ENCODE measurements at regions not wholly inside any gene's neighbourhood (a gene's known extent, or its start where the extent isn't known, plus 50 kb on each side); places are given as distances from the start of the nearest gene placed in this dataset.

DNA sequence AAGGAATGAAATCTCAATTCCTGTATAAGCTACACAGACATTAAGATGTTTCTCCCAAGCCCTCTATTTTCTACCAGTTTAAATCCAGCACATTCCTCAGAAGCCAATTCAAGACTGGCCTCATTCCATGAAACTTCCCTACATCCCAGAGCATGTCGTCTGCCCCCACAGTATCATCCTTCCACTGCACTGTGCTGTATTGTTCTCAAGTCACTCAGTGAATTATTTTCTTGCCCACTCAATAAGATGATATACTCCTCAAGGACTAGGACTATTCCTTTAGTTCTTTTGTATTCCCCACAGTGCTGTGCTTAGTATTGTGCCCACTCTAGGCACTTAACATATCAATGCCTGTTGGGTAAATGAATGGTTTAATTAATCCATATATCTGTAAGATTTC, 203.1 kb upstream of the BLID start:
- H3K36me3 ChIP-seq (ENCODE audit: insufficient read depth, low read length), result no peaks in the 10 kb centered on the region
- DNase-seq, result no peak
- no peaks in the 10 kb centered on the region for H3K4me1 ChIP-seq (ENCODE audit: low read length)
- no peaks in the 10 kb centered on the region for H3K9me3 ChIP-seq (ENCODE audit: low read length)
- no peak overlapping the region for H3K4me3 ChIP-seq (ENCODE audit: low read length)
- H4K20me1 ChIP-seq (ENCODE audit: insufficient read depth, low read depth, low read length), result no peaks in the 10 kb centered on the region
- no peak overlapping the region for H2AFZ ChIP-seq (ENCODE audit: low read length)
- H3K27ac ChIP-seq (ENCODE audit: low read length), result no peak overlapping the region
- no peaks in the 10 kb centered on the region for H3K9me2 ChIP-seq (replicated peaks; ENCODE audit: insufficient read depth, low read length)
- H3K4me2 ChIP-seq (ENCODE audit: low read depth, low read length, poor library complexity, severe bottlenecking), result no peak overlapping the region
- H3K79me2 ChIP-seq (ENCODE audit: low read length), result no peaks in the 10 kb centered on the region
- no peaks in the 10 kb centered on the region for H3K27me3 ChIP-seq (ENCODE audit: low read length)
- no peak overlapping the region for H3K9ac ChIP-seq (ENCODE audit: low read length)

DNA sequence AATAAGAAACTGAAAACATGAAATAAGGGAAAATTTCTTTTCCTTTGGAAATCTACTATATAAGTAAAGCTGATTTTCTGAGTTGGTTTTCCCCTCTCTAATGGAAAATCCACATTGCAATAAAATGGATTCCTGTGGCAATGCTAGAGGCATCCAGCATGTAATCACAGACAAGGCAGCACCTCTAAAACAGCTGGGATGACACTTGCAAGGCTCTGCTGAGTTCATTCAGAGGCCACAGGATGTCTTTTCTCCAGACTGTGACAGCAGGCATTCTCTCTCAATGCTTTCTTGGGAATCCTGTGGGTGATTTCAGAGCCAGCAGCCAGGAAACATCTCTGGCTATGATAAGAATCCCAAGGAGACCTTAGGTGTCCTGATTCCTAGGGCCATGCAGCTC, 201.3 kb upstream of the BLID start:
- Histone ChIP-seq H3K79me2 (ENCODE audit: low read length) (no peaks in the 10 kb centered on the region), H3K4me3 (ENCODE audit: low read length) (no peak overlapping the region), H3K4me1 (ENCODE audit: low read length) (no peaks in the 10 kb centered on the region), H3K27ac (ENCODE audit: low read length) (no peak overlapping the region), H3K9me2 (replicated peaks; ENCODE audit: insufficient read depth, low read length) (no peaks in the 10 kb centered on the region), H3K4me2 (ENCODE audit: low read depth, low read length, poor library complexity, severe bottlenecking) (no peak overlapping the region), H2AFZ (ENCODE audit: low read length) (no peak overlapping the region), H4K20me1 (ENCODE audit: insufficient read depth, low read depth, low read length) (no peaks in the 10 kb centered on the region), H3K9me3 (ENCODE audit: low read length) (no peaks in the 10 kb centered on the region), H3K9ac (ENCODE audit: low read length) (no peak overlapping the region), H3K36me3 (ENCODE audit: insufficient read depth, low read length) (no peaks in the 10 kb centered on the region), H3K27me3 (ENCODE audit: low read length) (no peaks in the 10 kb centered on the region)
- no peak for DNase-seq

DNA sequence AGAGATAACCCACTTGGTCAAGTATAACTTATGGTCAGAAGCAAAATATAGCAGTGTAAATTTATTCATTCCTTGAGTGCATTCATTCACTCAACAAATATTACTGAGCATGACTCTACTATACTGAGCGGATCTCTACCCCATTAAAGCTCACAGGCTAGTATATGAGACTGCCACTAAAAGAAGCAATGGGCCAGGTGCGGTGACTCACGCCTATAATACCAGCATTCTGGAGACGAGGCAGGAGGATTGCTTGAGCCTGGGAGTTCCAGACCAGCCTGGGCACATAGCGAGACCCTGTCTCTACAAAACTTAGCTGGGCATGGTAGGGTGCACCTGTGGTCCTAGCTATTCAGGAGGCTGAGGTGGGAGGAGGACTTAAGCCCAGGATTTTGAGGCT, 197.6 kb upstream of the BLID start:
- DNase-seq, result no peak
- no peaks in the 10 kb centered on the region for H3K4me1 ChIP-seq (ENCODE audit: low read length)
- H3K4me3 ChIP-seq (ENCODE audit: low read length), result no peak overlapping the region
- no peaks in the 10 kb centered on the region for H4K20me1 ChIP-seq (ENCODE audit: insufficient read depth, low read depth, low read length)
- no peaks in the 10 kb centered on the region for H3K9me2 ChIP-seq (replicated peaks; ENCODE audit: insufficient read depth, low read length)
- H3K79me2 ChIP-seq (ENCODE audit: low read length), result no peaks in the 10 kb centered on the region
- no peak overlapping the region for H3K27ac ChIP-seq (ENCODE audit: low read length)
- no peaks in the 10 kb centered on the region for H3K27me3 ChIP-seq (ENCODE audit: low read length)
- H3K9ac ChIP-seq (ENCODE audit: low read length), result no peak overlapping the region
- no peaks in the 10 kb centered on the region for H3K9me3 ChIP-seq (ENCODE audit: low read length)
- no peak overlapping the region for H3K4me2 ChIP-seq (ENCODE audit: low read depth, low read length, poor library complexity, severe bottlenecking)
- no peaks in the 10 kb centered on the region for H3K36me3 ChIP-seq (ENCODE audit: insufficient read depth, low read length)
- H2AFZ ChIP-seq (ENCODE audit: low read length), result no peak overlapping the region

DNA sequence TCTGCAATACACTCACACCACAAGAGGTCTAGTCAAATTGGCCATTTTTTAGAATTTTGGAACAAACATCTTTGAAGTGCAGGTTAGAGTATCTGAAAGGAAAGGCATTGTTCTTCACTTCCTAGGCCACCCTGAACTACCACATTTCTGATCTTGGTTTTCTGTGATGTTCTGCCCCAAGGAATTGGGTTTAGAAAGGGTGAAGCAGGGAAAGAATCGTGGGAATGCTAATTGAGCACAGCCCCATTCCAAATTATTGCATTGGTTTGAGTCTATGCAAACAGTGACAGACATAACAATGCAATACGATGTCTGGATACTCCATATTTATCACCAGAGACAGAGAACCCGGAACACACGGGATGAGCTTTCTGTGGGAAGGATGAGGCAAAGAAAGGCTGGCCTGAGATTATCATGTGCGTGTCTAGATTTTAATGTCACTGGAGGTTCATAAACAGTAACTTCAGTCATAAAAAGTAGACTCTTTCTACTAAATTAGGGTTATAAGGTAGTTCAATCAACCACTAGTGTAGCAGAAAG, 195.3 kb upstream of the BLID start:
- H3K36me3 ChIP-seq (ENCODE audit: insufficient read depth, low read length), result no peaks in the 10 kb centered on the region
- no peak for DNase-seq
- H3K27me3 ChIP-seq (ENCODE audit: low read length), result no peaks in the 10 kb centered on the region
- no peaks in the 10 kb centered on the region for H3K9me2 ChIP-seq (replicated peaks; ENCODE audit: insufficient read depth, low read length)
- H3K79me2 ChIP-seq (ENCODE audit: low read length), result no peaks in the 10 kb centered on the region
- H3K9me3 ChIP-seq (ENCODE audit: low read length), result no peaks in the 10 kb centered on the region
- no peaks in the 10 kb centered on the region for H3K4me1 ChIP-seq (ENCODE audit: low read length)
- no peaks in the 10 kb centered on the region for H4K20me1 ChIP-seq (ENCODE audit: insufficient read depth, low read depth, low read length)
- H3K4me2 ChIP-seq (ENCODE audit: low read depth, low read length, poor library complexity, severe bottlenecking), result no peak overlapping the region
- H3K4me3 ChIP-seq (ENCODE audit: low read length), result no peak overlapping the region
- H3K27ac ChIP-seq (ENCODE audit: low read length), result no peak overlapping the region
- H2AFZ ChIP-seq (ENCODE audit: low read length), result no peak overlapping the region
- no peak overlapping the region for H3K9ac ChIP-seq (ENCODE audit: low read length)

DNA sequence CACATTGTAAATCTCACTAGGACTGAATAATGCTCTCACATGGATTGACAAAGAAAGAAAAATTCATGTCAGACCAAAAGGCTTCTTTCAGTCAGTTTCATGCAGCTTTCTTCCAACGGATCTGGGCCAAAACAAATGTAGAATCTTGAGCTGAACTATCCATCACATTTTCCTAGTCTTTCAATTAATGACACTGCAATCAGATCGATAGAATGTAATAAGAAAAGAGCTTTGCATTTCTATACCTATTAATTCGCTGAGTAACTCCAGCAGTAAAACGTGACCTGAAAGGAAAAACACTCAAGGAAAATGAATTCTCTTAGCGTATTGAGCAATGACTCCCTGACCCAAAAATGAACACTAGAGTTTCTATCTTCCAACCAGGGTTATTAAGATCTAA, 194.8 kb upstream of the BLID start:
- Histone ChIP-seq H3K79me2 (ENCODE audit: low read length) (no peaks in the 10 kb centered on the region), H3K36me3 (ENCODE audit: insufficient read depth, low read length) (no peaks in the 10 kb centered on the region), H3K9me3 (ENCODE audit: low read length) (no peaks in the 10 kb centered on the region), H3K9me2 (replicated peaks; ENCODE audit: insufficient read depth, low read length) (no peaks in the 10 kb centered on the region), H3K27me3 (ENCODE audit: low read length) (no peaks in the 10 kb centered on the region), H3K4me1 (ENCODE audit: low read length) (no peaks in the 10 kb centered on the region), H3K9ac (ENCODE audit: low read length) (no peak overlapping the region), H2AFZ (ENCODE audit: low read length) (no peak overlapping the region), H3K4me3 (ENCODE audit: low read length) (no peak overlapping the region), H3K4me2 (ENCODE audit: low read depth, low read length, poor library complexity, severe bottlenecking) (no peak overlapping the region), H3K27ac (ENCODE audit: low read length) (no peak overlapping the region), H4K20me1 (ENCODE audit: insufficient read depth, low read depth, low read length) (no peaks in the 10 kb centered on the region)
- no peak for DNase-seq

DNA sequence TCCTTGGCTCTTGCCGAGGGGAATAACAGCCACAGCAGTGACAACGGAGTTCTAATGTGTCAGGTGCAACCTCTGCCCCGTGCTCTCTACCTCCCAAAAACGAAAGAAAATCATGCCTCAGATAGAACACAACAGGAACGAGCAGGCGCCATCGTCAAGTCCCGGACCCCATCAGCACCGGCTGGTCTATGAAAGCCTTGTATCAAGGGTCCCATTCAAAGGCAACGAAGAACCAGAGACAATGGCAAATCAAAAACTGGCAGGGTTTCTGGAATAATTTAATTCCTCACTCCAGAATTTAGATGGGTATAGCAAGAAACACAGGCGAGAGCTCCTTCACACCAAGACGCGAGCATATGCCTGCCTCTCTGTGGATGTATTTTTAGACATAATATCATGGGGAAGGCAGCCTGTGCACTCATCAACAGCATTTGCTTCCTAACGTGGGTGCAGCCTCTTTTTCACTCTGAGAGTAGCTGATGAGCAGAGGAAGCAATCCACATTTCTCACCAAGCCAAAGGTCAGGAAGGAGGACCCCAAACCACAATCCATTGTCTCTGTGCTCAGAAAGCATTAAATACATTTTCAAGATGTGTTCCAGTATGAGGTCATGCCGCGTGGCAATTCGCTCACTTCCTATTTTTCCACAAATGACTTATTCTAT, 193.4 kb upstream of the BLID start:
- no peaks in the 10 kb centered on the region for H3K36me3 ChIP-seq (ENCODE audit: insufficient read depth, low read length)
- H3K27ac ChIP-seq (ENCODE audit: low read length), result no peak overlapping the region

DNA sequence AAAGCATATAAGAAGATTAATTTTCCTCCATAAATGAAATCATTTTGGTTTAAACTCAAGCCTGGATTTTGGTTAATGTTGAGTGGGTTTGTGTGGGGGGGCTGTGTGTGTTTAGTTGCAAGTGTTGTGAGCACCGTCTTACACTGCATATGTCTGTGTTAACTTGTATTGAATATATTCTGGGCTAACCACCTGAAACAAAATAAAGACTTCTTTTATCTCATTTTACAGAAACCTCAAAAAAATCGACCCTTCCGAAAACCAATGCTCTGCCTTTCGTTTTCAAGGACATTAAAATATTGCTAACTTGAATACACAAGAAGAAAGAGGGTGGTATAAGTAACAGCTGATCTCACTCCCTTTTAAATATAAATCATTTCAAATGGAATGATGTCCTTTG, 192.2 kb upstream of the BLID start:
- no peak for DNase-seq
- Histone ChIP-seq H3K27ac (ENCODE audit: low read length) (no peak overlapping the region), H4K20me1 (ENCODE audit: insufficient read depth, low read depth, low read length) (no peaks in the 10 kb centered on the region), H3K4me3 (ENCODE audit: low read length) (no peak overlapping the region), H3K9me2 (replicated peaks; ENCODE audit: insufficient read depth, low read length) (no peaks in the 10 kb centered on the region), H3K4me1 (ENCODE audit: low read length) (no peaks in the 10 kb centered on the region), H3K4me2 (ENCODE audit: low read depth, low read length, poor library complexity, severe bottlenecking) (no peak overlapping the region), H3K9ac (ENCODE audit: low read length) (no peak overlapping the region), H3K27me3 (ENCODE audit: low read length) (no peaks in the 10 kb centered on the region), H3K36me3 (ENCODE audit: insufficient read depth, low read length) (no peaks in the 10 kb centered on the region), H3K9me3 (ENCODE audit: low read length) (no peaks in the 10 kb centered on the region), H2AFZ (ENCODE audit: low read length) (no peak overlapping the region), H3K79me2 (ENCODE audit: low read length) (no peaks in the 10 kb centered on the region)

More for the DNA sequence above, 193.4 kb upstream of the BLID start:
- DNase-seq, result no peak
- no peak overlapping the region for H3K4me2 ChIP-seq (ENCODE audit: low read depth, low read length, poor library complexity, severe bottlenecking)
- H2AFZ ChIP-seq (ENCODE audit: low read length), result no peak overlapping the region
- H3K27me3 ChIP-seq (ENCODE audit: low read length), result no peaks in the 10 kb centered on the region
- H4K20me1 ChIP-seq (ENCODE audit: insufficient read depth, low read depth, low read length), result no peaks in the 10 kb centered on the region
- no peak overlapping the region for H3K4me3 ChIP-seq (ENCODE audit: low read length)
- H3K9me3 ChIP-seq (ENCODE audit: low read length), result no peaks in the 10 kb centered on the region
- no peaks in the 10 kb centered on the region for H3K4me1 ChIP-seq (ENCODE audit: low read length)
- no peaks in the 10 kb centered on the region for H3K9me2 ChIP-seq (replicated peaks; ENCODE audit: insufficient read depth, low read length)
- H3K79me2 ChIP-seq (ENCODE audit: low read length), result no peaks in the 10 kb centered on the region
- H3K9ac ChIP-seq (ENCODE audit: low read length), result no peak overlapping the region

DNA sequence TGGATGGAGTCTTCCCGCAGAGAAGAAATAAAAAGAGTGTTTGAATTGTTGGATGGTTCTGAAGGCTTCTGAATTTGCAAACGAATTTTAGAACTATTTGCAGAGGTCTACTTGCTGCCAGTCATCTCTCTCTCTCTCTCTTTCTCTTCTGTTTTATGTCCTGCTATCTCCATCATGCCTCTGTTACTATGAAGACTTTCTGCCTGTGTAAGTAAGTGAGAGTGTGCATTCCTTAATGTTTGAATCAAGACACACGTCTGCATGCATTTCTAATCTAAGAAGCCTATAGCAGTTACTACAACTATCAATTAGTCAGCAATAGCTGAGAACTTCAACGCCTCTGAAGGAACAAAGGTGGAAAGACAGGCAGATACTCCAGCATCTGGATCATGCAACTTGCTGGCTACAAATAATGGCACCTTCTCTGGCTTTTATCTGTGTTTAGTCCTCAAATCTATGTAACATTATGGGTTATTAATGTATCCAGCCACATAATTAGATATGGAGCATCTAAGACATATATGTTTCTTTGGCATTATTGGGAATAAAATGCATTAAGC, 191.5 kb upstream of the BLID start:
- no peaks in the 10 kb centered on the region for H3K9me3 ChIP-seq (ENCODE audit: low read length)
- H3K4me3 ChIP-seq (ENCODE audit: low read length), result no peak overlapping the region
- H3K27ac ChIP-seq (ENCODE audit: low read length), result no peak overlapping the region
- no peak overlapping the region for H3K4me2 ChIP-seq (ENCODE audit: low read depth, low read length, poor library complexity, severe bottlenecking)
- H3K9ac ChIP-seq (ENCODE audit: low read length), result no peak overlapping the region
- H3K27me3 ChIP-seq (ENCODE audit: low read length), result no peaks in the 10 kb centered on the region
- no peaks in the 10 kb centered on the region for H3K36me3 ChIP-seq (ENCODE audit: insufficient read depth, low read length)
- no peak overlapping the region for H2AFZ ChIP-seq (ENCODE audit: low read length)
- H3K79me2 ChIP-seq (ENCODE audit: low read length), result no peaks in the 10 kb centered on the region
- H4K20me1 ChIP-seq (ENCODE audit: insufficient read depth, low read depth, low read length), result no peaks in the 10 kb centered on the region
- DNase-seq, result no peak
- no peaks in the 10 kb centered on the region for H3K4me1 ChIP-seq (ENCODE audit: low read length)
- no peaks in the 10 kb centered on the region for H3K9me2 ChIP-seq (replicated peaks; ENCODE audit: insufficient read depth, low read length)

Measured in Karpas-422 (cell line).